ENCODE measurements at regions not wholly inside any gene's neighbourhood (a gene's known extent, or its start where the extent isn't known, plus 50 kb on each side); places are given as distances from the start of the nearest gene placed in this dataset.
A peak's percentile ranks its signal among the peaks of the same experiment; 100 is the strongest.

DNA sequence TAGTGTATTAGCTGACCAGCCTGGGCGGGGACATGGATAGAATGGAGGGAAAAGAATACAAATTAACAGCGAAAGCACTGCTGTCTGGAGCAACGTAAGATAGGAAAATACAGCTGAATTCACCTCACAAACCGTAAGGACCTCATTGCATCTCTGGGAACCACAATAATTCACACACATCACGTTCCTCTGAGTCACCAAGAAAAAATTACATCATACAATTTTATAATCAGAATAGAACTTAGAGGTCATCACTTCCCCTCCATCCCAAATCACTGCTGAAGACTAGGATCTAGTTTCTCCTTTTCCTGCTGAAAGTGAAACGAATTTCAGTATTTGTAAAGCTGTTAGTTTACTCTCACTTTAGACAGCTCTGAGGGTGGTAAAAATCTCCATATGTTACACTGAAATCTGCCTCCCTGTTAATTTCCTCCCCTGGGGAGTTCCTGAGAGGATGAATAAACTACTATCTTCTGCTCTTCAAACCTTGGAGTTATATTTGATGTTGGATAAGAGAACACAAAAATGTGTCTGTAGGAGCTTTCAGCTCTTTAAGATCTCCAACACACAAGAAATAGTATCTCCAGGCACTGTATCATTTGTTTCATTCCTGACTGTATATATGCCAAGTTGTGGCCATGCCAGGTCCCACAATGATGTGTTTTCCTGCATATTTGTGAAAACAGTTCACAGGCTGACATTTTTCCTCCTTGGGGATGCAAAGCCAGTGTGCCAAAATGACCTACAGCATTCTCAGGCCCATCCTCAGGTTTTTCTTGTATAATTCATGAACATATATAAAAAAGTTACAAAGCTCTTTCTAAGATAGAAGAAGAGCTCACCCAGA is 63.8 kb upstream of the SSTR1 start:
- H3K4me2 ChIP-seq (ENCODE audit: low read depth, low read length): no peak overlapping the region
- no peaks in the 10 kb centered on the region for H4K20me1 ChIP-seq (ENCODE audit: insufficient read depth, low read length)
- ChIA-PET CTCF (ENCODE audit: low intra/inter-chr PET ratio, low total read pairs) (no interaction called here), POLR2A (no interaction called here)
- intact Hi-C loops (cut with micrococcal nuclease; ENCODE audit: unreplicated experiment) (no loop called here), in situ Hi-C loops (cut with HindIII; ENCODE audit: extremely low pct_ligation_motif_present, low pct_unique_long_range_greater_than_20kb) (no loop called here)
- TF ChIP-seq CREB1 (IDR thresholded peaks at IDR 0.05) (peak; percentile 59; the same call in 1 of the 2 replicates), CREB1 (CRISPR knock-in tag; IDR thresholded peaks at IDR 0.05) (no peak), ZNF383 (CRISPR knock-in tag; IDR thresholded peaks at IDR 0.05; ENCODE audit: borderline replicate concordance) (no peak), HIC2 (CRISPR knock-in tag; IDR thresholded peaks at IDR 0.05; ENCODE audit: low read depth) (no peak), ZNF407 (CRISPR knock-in tag; IDR thresholded peaks at IDR 0.05; ENCODE audit: not compliant biosample characterization) (no peak), BRF2 (CRISPR knock-in tag; IDR thresholded peaks at IDR 0.05) (no peak), ATF7 (IDR thresholded peaks at IDR 0.05) (0 out of 2 replicates have a peak, but pooled peaks have one; percentile 36), ATF7 (CRISPR knock-in tag; IDR thresholded peaks at IDR 0.05) (no peak)
- H3K4me3 ChIP-seq (replicated peaks in 1 of 3; ENCODE audit: insufficient read depth in 1 of 3, low read depth in 2 of 3, low read length in 3 of 3): no peak overlapping the region
- H2AFZ ChIP-seq (ENCODE audit: low read length): no peak overlapping the region
- H3K9ac ChIP-seq (ENCODE audit: insufficient read depth, low read depth, low read length): no peak overlapping the region
- H3K36me3 ChIP-seq (replicated peaks in 1 of 2; ENCODE audit: control insufficient read depth in 1 of 2, insufficient read depth in 2 of 2, low read length in 2 of 2): no peaks in the 10 kb centered on the region
- H3K79me2 ChIP-seq (ENCODE audit: insufficient read depth, low read length): no peaks in the 10 kb centered on the region
- H3K27ac ChIP-seq (ENCODE audit: extremely low read length, insufficient read depth, low read length): no peak overlapping the region
- no TSS peak for BruUV-seq (replicated peaks)
- no peaks in the 10 kb centered on the region for H3K27me3 ChIP-seq (ENCODE audit: control insufficient read depth in 1 of 2, insufficient read depth in 2 of 2, low read length in 2 of 2)
- DNase-seq (ENCODE audit: low spot score): no peak
- no peaks in the 10 kb centered on the region for H3K9me3 ChIP-seq (ENCODE audit: low read length)
- WGBS (ENCODE audit: low lambda C conversion rate): 5% methylated on average over 6 of the region's 6 CpGs
- no peak for FAIRE-seq
- no peak for ATAC-seq
- no peaks in the 10 kb centered on the region for H3K4me1 ChIP-seq (ENCODE audit: insufficient read depth, low read length)
